ENCODE measurements at regions not wholly inside any gene's neighbourhood (a gene's known extent, or its start where the extent isn't known, plus 50 kb on each side); places are given as distances from the start of the nearest gene placed in this dataset.

DNA sequence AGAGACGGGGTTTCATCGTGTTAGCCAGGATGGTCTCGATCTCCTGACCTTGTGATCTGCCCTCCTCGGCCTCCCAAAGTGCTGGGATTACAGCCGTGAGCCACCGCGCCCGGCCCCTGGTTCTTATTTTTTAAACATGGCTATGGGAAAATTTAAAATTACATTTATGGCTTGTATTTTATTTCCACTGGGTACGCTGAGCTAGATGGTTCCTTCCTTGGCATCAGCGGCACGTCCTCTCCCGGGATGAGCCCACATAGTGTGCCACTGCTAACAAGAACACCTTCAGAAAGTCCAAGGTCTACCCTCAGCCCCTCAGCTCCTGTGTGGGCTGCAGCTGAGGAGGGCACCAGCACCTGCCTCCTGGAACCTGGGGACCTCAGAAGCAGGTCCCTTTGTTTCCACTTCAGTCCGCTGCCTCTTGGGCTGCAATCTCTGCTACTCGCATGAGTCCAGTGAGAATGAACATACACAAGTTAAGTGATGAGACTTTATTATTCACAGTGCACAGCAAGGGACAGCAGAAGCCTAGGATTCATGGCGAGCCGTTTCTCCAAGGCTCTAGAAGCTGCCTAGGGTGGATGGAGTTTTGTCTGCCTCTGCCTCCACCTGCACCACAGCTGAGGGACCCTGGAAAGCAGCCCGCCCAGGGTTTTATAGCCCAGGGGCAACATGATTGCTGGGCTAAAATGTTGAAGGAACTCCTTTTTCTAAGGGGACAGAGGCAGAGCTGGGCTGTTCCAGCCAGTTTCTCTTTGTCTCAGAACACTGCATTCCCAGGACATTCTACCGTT lies 107.5 kb upstream of the TEX51 start:
- TF ChIP-seq CTCF (IDR thresholded peaks at IDR 0.05) (no peak), FOSB (CRISPR knock-in tag; IDR thresholded peaks at IDR 0.05) (no peak), JUN (IDR thresholded peaks at IDR 0.05) (no peak), MAZ (IDR thresholded peaks at IDR 0.05; ENCODE audit: borderline replicate concordance, low read depth, low read length) (no peak), MAX (IDR thresholded peaks at IDR 0.05) (no peak), EP300 (IDR thresholded peaks at IDR 0.05) (no peak), JUNB (IDR thresholded peaks at IDR 0.05) (no peak), KDM5A (IDR thresholded peaks at IDR 0.05) (no peak), RFX5 (IDR thresholded peaks at IDR 0.05) (no peak), POLR2A (IDR thresholded peaks at IDR 0.05; ENCODE audit: low read length) (no peak)
- TF ChIP-seq, protein P1, sequence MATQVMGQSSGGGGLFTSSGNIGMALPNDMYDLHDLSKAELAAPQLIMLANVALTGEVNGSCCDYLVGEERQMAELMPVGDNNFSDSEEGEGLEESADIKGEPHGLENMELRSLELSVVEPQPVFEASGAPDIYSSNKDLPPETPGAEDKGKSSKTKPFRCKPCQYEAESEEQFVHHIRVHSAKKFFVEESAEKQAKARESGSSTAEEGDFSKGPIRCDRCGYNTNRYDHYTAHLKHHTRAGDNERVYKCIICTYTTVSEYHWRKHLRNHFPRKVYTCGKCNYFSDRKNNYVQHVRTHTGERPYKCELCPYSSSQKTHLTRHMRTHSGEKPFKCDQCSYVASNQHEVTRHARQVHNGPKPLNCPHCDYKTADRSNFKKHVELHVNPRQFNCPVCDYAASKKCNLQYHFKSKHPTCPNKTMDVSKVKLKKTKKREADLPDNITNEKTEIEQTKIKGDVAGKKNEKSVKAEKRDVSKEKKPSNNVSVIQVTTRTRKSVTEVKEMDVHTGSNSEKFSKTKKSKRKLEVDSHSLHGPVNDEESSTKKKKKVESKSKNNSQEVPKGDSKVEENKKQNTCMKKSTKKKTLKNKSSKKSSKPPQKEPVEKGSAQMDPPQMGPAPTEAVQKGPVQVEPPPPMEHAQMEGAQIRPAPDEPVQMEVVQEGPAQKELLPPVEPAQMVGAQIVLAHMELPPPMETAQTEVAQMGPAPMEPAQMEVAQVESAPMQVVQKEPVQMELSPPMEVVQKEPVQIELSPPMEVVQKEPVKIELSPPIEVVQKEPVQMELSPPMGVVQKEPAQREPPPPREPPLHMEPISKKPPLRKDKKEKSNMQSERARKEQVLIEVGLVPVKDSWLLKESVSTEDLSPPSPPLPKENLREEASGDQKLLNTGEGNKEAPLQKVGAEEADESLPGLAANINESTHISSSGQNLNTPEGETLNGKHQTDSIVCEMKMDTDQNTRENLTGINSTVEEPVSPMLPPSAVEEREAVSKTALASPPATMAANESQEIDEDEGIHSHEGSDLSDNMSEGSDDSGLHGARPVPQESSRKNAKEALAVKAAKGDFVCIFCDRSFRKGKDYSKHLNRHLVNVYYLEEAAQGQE (IDR thresholded peaks at IDR 0.05) = no peak
- TF ChIP-seq, protein P2, sequence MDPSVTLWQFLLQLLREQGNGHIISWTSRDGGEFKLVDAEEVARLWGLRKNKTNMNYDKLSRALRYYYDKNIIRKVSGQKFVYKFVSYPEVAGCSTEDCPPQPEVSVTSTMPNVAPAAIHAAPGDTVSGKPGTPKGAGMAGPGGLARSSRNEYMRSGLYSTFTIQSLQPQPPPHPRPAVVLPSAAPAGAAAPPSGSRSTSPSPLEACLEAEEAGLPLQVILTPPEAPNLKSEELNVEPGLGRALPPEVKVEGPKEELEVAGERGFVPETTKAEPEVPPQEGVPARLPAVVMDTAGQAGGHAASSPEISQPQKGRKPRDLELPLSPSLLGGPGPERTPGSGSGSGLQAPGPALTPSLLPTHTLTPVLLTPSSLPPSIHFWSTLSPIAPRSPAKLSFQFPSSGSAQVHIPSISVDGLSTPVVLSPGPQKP (IDR thresholded peaks at IDR 0.05; ENCODE audit: low read depth, low read length) = no peak
